HEK293 (cell line): ENCODE measurements at regions not wholly inside any gene's neighbourhood (a gene's known extent, or its start where the extent isn't known, plus 50 kb on each side); places are given as distances from the start of the nearest gene placed in this dataset.

ENCODE experiments used
- CTCF ChIA-PET: fragments of 350-600 bp; formaldehyde crosslinking; extraction: SDS; loops from one replicate; lab custom pipeline; 2021; ENCODE audit warnings: antibody characterized with exemption; lab: Yijun Ruan, JAX
- POLR2A ChIA-PET: fragments of 300-600 bp; formaldehyde crosslinking; extraction: SDS; loops from one replicate; lab custom pipeline; 2020; ENCODE audit warnings: antibody characterized with exemption, inconsistent platforms; lab: Yijun Ruan, JAX
- H3K27ac ChIP-seq: fragments of 200-500 bp; sonication (Bioruptor generic); 2 replicates; pipeline ENCODE4 v1.5.1; 2014; ENCODE audit warnings: low read depth, low read length, control low read depth, inconsistent platforms; ENCODE audit errors: extremely low read depth
- H3K36me3 ChIP-seq, 2 experiments: fragments of 200-500 bp in 1 of 2; sonication (Bioruptor generic) in 1 of 2; 1 replicate in 1 of 2; 2 replicates in 1 of 2; pipeline ENCODE4 v1.5.1; 2014 to 2017; ENCODE audit warnings: inconsistent platforms in 2 of 2, low read length in 2 of 2; ENCODE audit not compliant: control insufficient read depth in 2 of 2, insufficient read depth in 1 of 2
- H3K4me1 ChIP-seq: fragments of 200-500 bp; sonication (Bioruptor generic); 2 replicates; pipeline ENCODE4 v1.5.1; 2014; ENCODE audit warnings: mild to moderate bottlenecking, low read length, inconsistent platforms; ENCODE audit not compliant: control insufficient read depth, insufficient read depth
- H3K4me3 ChIP-seq: 2 replicates; pipeline ENCODE4 v1.5.1; 2011; ENCODE audit warnings: low read depth, mild to moderate bottlenecking, control low read depth, low read length, moderate library complexity
- H3K9me3 ChIP-seq: fragments of 200-500 bp; sonication (Bioruptor generic); 2 replicates; pipeline ENCODE4 v1.5.1; 2014; ENCODE audit warnings: low read depth, low read length, inconsistent platforms; ENCODE audit not compliant: control insufficient read depth, insufficient read depth
- HIC1 ChIP-seq: fragments of 450-650 bp; formaldehyde crosslinking; IDR thresholded peaks from 2 replicates; pipeline ENCODE4 v1.5.1; 2016; ENCODE audit warnings: missing biosample characterization, missing genetic modification characterization
- PATZ1 ChIP-seq: fragments of 450-650 bp; formaldehyde crosslinking; IDR thresholded peaks from 2 replicates; pipeline ENCODE4 v1.5.1; 2016; ENCODE audit warnings: missing biosample characterization, missing genetic modification characterization
- PRDM6 ChIP-seq: fragments of 450-650 bp; formaldehyde crosslinking; IDR thresholded peaks from 2 replicates; pipeline ENCODE4 v1.5.1; 2017; ENCODE audit warnings: missing biosample characterization, missing genetic modification characterization
- SCRT1 ChIP-seq: fragments of 450-650 bp; formaldehyde crosslinking; IDR thresholded peaks from 2 replicates; pipeline ENCODE4 v1.5.1; 2016; ENCODE audit warnings: missing biosample characterization, missing genetic modification characterization, borderline replicate concordance
- SCRT2 ChIP-seq: fragments of 450-650 bp; formaldehyde crosslinking; IDR thresholded peaks from 2 replicates; pipeline ENCODE4 v1.5.1; 2016; ENCODE audit warnings: missing biosample characterization, missing genetic modification characterization
- WT1 ChIP-seq: fragments of 450-650 bp; formaldehyde crosslinking; IDR thresholded peaks from 2 replicates; pipeline ENCODE4 v1.5.1; 2016; ENCODE audit warnings: missing biosample characterization, missing genetic modification characterization
- ZNF112 ChIP-seq: fragments of 450-650 bp; formaldehyde crosslinking; IDR thresholded peaks from 2 replicates; pipeline ENCODE4 v1.5.0; 2017; ENCODE audit warnings: missing biosample characterization, missing genetic modification characterization
- ZNF2 ChIP-seq: fragments of 450-650 bp; formaldehyde crosslinking; IDR thresholded peaks from 2 replicates; pipeline ENCODE4 v1.5.1; 2016; ENCODE audit warnings: missing biosample characterization, missing genetic modification characterization
- ZNF23 ChIP-seq: fragments of 450-650 bp; formaldehyde crosslinking; IDR thresholded peaks from 2 replicates; pipeline ENCODE4 v1.5.1; 2016; ENCODE audit warnings: missing biosample characterization, missing genetic modification characterization, borderline replicate concordance
- ZNF280C ChIP-seq: fragments of 450-650 bp; formaldehyde crosslinking; IDR thresholded peaks from 2 replicates; pipeline ENCODE4 v1.5.1; 2016; ENCODE audit warnings: missing biosample characterization, missing genetic modification characterization
- ZNF37A ChIP-seq: fragments of 450-650 bp; IDR thresholded peaks from 2 replicates; pipeline ENCODE4 v1.5.1; 2018; ENCODE audit warnings: missing biosample characterization, missing genetic modification characterization
- ZNF501 ChIP-seq: fragments of 450-650 bp; formaldehyde crosslinking; IDR thresholded peaks from 2 replicates; pipeline ENCODE4 v1.5.1; 2016; ENCODE audit warnings: missing biosample characterization, missing genetic modification characterization
- ZNF544 ChIP-seq: fragments of 450-650 bp; formaldehyde crosslinking; IDR thresholded peaks from 2 replicates; pipeline ENCODE4 v1.5.0; 2017; ENCODE audit warnings: missing biosample characterization, missing genetic modification characterization
- ZNF560 ChIP-seq: fragments of 450-650 bp; formaldehyde crosslinking; IDR thresholded peaks from 2 replicates; pipeline ENCODE4 v1.5.1; 2017; ENCODE audit warnings: missing biosample characterization, missing genetic modification characterization, borderline replicate concordance
- ZNF580 ChIP-seq: fragments of 450-650 bp; formaldehyde crosslinking; IDR thresholded peaks from 2 replicates; pipeline ENCODE4 v1.5.1; 2016; ENCODE audit warnings: missing biosample characterization, missing genetic modification characterization

GRCh38 chr18:66300141-66300540 is 303.7 kb downstream of the CDH19 start:
- no peak overlapping the region for H3K27ac ChIP-seq
- no peaks in the 10 kb centered on the region for H3K9me3 ChIP-seq
- no peak overlapping the region for H3K4me3 ChIP-seq
- CTCF ChIA-PET: interaction anchor here (0.6 kb wide), 2 partner anchors 10 to 905 kb away, joined by 3 to 4 read pairs; no protein-coding TSS in a partner anchor
- H3K36me3 ChIP-seq: no peaks in the 10 kb centered on the region
- no peaks in the 10 kb centered on the region for H3K4me1 ChIP-seq
- no peak for TF ChIP-seq ZNF23 (tag by site-specific recombination)
- TF ChIP-seq ZNF37A (tag by site-specific recombination): no peak
- TF ChIP-seq ZNF280C (tag by site-specific recombination): no peak
- no peak for TF ChIP-seq WT1 (tag by site-specific recombination)
- TF ChIP-seq ZNF580 (tag by site-specific recombination): no peak
- TF ChIP-seq SCRT2 (tag by site-specific recombination): no peak
- TF ChIP-seq PATZ1 (tag by site-specific recombination): no peak
- no peak for TF ChIP-seq HIC1 (tag by site-specific recombination)
- TF ChIP-seq PRDM6 (tag by site-specific recombination): no peak
- TF ChIP-seq ZNF544: no peak
- no peak for TF ChIP-seq SCRT1 (tag by site-specific recombination)
- TF ChIP-seq ZNF501 (tag by site-specific recombination): no peak
- TF ChIP-seq ZNF112: no peak
- no peak for TF ChIP-seq ZNF560 (tag by site-specific recombination)
- POLR2A ChIA-PET: no interaction called here

- POLR2A ChIA-PET: no interaction called here
- TF ChIP-seq ZNF2 (tag by site-specific recombination): no peak
- TF ChIP-seq, all 188 proteins: peak for 0
- no peaks in the 10 kb centered on the region for H3K4me1 ChIP-seq
- no peak overlapping the region for H3K4me3 ChIP-seq
- no peak overlapping the region for H3K27ac ChIP-seq
- H3K36me3 ChIP-seq: no peaks in the 10 kb centered on the region
- H3K9me3 ChIP-seq: no peaks in the 10 kb centered on the region
- CTCF ChIA-PET: no interaction called here
Measured at GRCh38 chr18:66280470-66280869, 323.4 kb downstream of the CDH19 start.
